Lower leg skin (tissue), 3 donors: ENCODE measurements at regions not wholly inside any gene's neighbourhood (a gene's known extent, or its start where the extent isn't known, plus 50 kb on each side); places are given as distances from the start of the nearest gene placed in this dataset.

ENCODE experiments used
- CTCF ChIP-seq, 3 donors: fragments of 450-650 bp; IDR thresholded peaks; one replicate each; pipeline ENCODE4 v1.5.1; 2016; ENCODE audit warnings: antibody characterized with exemption in 3 of 3, mild to moderate bottlenecking in 3 of 3, moderate library complexity in 2 of 3
- POLR2A ChIP-seq, 2 donors: fragments of 450-650 bp; IDR thresholded peaks; one replicate each; pipeline ENCODE4 v1.6.1; 2016 to 2017; ENCODE audit warnings: antibody characterized with exemption in 2 of 2, mild to moderate bottlenecking in 1 of 2, moderate library complexity in 1 of 2

GRCh38 chr16:64872101-64872500 lies 249.8 kb downstream of the CDH11 start:
- TF ChIP-seq CTCF (IDR thresholded peaks at IDR 0.05) (no peak), POLR2A (IDR thresholded peaks at IDR 0.05) (no peak)
